ENCODE measurements at regions not wholly inside any gene's neighbourhood (a gene's known extent, or its start where the extent isn't known, plus 50 kb on each side); places are given as distances from the start of the nearest gene placed in this dataset.

DNA sequence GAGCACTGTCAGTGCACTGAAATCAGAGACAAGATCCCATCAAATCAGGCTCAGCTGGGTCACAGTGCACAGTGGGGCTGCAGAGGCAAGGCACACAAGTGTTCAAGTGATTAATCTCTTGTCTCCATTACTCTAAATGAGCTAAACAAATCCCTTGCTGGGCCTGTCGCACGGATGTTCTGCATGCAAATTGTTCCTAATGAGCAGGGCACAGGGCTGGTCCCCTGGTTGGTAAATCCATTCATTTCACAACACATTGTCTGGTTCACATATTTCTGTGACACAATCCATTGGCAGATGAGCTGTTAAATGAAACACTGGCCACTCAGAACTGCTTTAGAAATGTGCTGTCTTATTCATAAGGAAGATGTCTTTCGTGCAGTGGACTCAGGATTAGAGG lies 167.9 kb upstream of the BRINP1 start:
- Mint-ChIP-seq H3K9me3 (no peaks in the 10 kb centered on the region), H3K27me3 (no peaks in the 10 kb centered on the region), H3K27ac (no peak overlapping the region), H3K4me1 (no peaks in the 10 kb centered on the region), H3K36me3 (ENCODE audit: low read depth) (no peaks in the 10 kb centered on the region), H3K4me3 (no peak overlapping the region)
- POLR2A ChIA-PET = no interaction called here
- TF ChIP-seq, protein P1, sequence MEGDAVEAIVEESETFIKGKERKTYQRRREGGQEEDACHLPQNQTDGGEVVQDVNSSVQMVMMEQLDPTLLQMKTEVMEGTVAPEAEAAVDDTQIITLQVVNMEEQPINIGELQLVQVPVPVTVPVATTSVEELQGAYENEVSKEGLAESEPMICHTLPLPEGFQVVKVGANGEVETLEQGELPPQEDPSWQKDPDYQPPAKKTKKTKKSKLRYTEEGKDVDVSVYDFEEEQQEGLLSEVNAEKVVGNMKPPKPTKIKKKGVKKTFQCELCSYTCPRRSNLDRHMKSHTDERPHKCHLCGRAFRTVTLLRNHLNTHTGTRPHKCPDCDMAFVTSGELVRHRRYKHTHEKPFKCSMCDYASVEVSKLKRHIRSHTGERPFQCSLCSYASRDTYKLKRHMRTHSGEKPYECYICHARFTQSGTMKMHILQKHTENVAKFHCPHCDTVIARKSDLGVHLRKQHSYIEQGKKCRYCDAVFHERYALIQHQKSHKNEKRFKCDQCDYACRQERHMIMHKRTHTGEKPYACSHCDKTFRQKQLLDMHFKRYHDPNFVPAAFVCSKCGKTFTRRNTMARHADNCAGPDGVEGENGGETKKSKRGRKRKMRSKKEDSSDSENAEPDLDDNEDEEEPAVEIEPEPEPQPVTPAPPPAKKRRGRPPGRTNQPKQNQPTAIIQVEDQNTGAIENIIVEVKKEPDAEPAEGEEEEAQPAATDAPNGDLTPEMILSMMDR (IDR thresholded peaks at IDR 0.05) = no peak
- intact Hi-C loops (cut with micrococcal nuclease) = no loop called here
- DNase-seq = no peak
- ATAC-seq (ENCODE audit: low read depth) = no peak
- CTCF ChIA-PET = no interaction called here

DNA sequence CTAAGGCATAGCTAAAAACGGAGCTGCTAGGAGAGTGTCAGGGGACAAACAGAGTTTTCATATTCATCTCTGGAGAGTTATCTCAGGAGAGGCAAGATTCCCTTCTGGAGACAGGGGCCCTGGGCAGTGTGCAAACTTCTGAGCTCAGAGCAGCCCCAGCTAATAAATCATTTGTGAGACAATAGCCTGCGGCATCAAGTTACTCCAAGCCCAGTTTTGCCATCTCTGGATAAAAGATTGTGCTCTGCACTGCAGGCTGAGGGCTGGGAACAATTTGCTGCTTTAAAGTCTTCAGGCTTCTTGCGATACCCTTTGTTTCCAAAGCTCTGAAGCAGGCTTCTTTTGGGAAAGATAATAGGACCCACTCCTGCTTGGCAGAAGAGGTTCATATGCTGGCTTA lies 164.3 kb upstream of the BRINP1 start:
- ATAC-seq (ENCODE audit: low read depth) (no peak), DNase-seq (no peak)
- intact Hi-C loops (cut with micrococcal nuclease) = no loop called here
- CTCF ChIA-PET = no interaction called here
- TF ChIP-seq, protein P1 (IDR thresholded peaks at IDR 0.05) = no peak
- no peaks in the 10 kb centered on the region for H3K27me3 Mint-ChIP-seq
- no peaks in the 10 kb centered on the region for H3K9me3 Mint-ChIP-seq
- H3K4me3 Mint-ChIP-seq = no peak overlapping the region
- POLR2A ChIA-PET = no interaction called here
- no peaks in the 10 kb centered on the region for H3K4me1 Mint-ChIP-seq
- H3K36me3 Mint-ChIP-seq (ENCODE audit: low read depth) = no peaks in the 10 kb centered on the region
- H3K27ac Mint-ChIP-seq = no peak overlapping the region

- POLR2A ChIA-PET = no interaction called here
- TF ChIP-seq, protein P1 (IDR thresholded peaks at IDR 0.05) = no peak
These were observed 157.5 kb upstream of the BRINP1 start for GRCh38 chr9:119526698-119527097.

DNA sequence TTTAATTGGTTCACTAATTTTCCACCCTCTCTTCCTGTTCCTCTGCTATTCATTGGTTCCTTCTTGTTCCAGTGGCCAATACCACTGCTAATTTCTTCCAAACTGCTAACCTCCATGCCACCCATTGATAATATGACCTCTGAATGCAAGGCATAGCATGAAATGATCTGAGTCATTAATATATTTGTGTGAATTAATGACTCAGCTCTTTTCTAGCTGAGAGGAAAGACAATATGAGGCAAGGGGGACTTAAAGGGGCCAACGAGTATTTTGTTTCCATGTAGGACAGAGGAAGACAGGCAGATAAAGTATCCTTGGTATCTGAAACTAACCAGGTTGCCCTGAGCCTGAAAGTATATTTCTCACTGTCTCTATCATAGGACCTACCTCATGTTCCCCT lies 154.3 kb upstream of the BRINP1 start:
- Mint-ChIP-seq H3K27me3 (no peaks in the 10 kb centered on the region), H3K9me3 (no peaks in the 10 kb centered on the region), H3K27ac (no peak overlapping the region), H3K4me3 (no peak overlapping the region), H3K36me3 (ENCODE audit: low read depth) (no peaks in the 10 kb centered on the region), H3K4me1 (no peaks in the 10 kb centered on the region)
- TF ChIP-seq, protein P1 (IDR thresholded peaks at IDR 0.05) = no peak
- intact Hi-C loops (cut with micrococcal nuclease) = no loop called here
- no peak for ATAC-seq (ENCODE audit: low read depth)
- DNase-seq = no peak
- ChIA-PET POLR2A (no interaction called here), CTCF (no interaction called here)

More at GRCh38 chr9:119526698-119527097, 157.5 kb upstream of the BRINP1 start:
- Mint-ChIP-seq H3K4me1 (no peaks in the 10 kb centered on the region), H3K36me3 (ENCODE audit: low read depth) (no peaks in the 10 kb centered on the region), H3K27ac (no peak overlapping the region), H3K4me3 (no peak overlapping the region), H3K27me3 (no peaks in the 10 kb centered on the region), H3K9me3 (no peaks in the 10 kb centered on the region)
- DNase-seq = no peak
- intact Hi-C loops (cut with micrococcal nuclease) = no loop called here
- no peak for ATAC-seq (ENCODE audit: low read depth)
- CTCF ChIA-PET = no interaction called here

GRCh38 chr9:119522381-119522780 lies 153.1 kb upstream of the BRINP1 start:
- Mint-ChIP-seq H3K36me3 (ENCODE audit: low read depth) (no peaks in the 10 kb centered on the region), H3K9me3 (no peaks in the 10 kb centered on the region), H3K27ac (no peak overlapping the region), H3K4me1 (no peaks in the 10 kb centered on the region), H3K4me3 (no peak overlapping the region), H3K27me3 (no peaks in the 10 kb centered on the region)
- CTCF ChIA-PET = no interaction called here
- intact Hi-C loops (cut with micrococcal nuclease) = no loop called here
- no peak for DNase-seq
- no peak for ATAC-seq (ENCODE audit: low read depth)
- POLR2A ChIA-PET = no interaction called here
- TF ChIP-seq, protein P1 (IDR thresholded peaks at IDR 0.05) = no peak

Data from activated B cell treated with CpG ODN at 0.5 μM for 24 hours (primary cell).